ENCODE measurements at regions not wholly inside any gene's neighbourhood (a gene's known extent, or its start where the extent isn't known, plus 50 kb on each side); places are given as distances from the start of the nearest gene placed in this dataset.
"Not testable (repeated sequence)": the region's sequence is repeated elsewhere in the genome, so short reads cannot be mapped to it uniquely, and the experiment has no call there.

DNA sequence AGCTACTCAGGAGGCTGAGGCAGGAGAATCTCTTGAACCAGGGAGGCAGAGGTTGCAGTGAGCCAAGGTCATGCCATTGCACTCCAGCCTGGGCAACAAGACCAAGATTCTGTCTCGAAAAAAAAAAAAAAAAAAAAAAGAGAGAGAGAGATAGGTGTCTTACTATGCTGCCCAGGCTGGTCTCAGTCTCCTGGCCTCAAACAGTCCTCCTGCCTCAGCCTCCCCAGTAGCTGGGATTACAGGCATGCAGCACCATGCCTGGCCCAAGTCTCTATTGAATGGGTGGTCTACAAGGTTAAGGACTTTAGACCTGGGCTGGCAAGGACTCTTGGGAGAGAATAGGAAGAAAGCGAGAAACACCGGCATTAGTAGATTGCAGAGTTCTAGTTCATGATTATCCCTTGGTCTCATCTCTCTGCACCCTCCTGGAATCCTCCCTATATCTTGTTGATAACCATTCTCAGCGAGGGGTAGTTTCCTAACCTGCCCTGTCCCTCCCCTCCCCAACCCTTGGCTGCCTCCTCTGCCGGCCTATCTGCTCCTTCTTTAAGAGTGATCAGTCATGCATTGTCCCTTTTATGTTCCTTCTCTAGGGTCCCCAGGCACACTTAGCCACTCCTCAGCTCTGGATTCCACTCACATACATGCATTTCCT, 128.1 kb upstream of the MAP1LC3B2 start:
- no peak for DNase-seq (ENCODE audit: low spot score)

DNA sequence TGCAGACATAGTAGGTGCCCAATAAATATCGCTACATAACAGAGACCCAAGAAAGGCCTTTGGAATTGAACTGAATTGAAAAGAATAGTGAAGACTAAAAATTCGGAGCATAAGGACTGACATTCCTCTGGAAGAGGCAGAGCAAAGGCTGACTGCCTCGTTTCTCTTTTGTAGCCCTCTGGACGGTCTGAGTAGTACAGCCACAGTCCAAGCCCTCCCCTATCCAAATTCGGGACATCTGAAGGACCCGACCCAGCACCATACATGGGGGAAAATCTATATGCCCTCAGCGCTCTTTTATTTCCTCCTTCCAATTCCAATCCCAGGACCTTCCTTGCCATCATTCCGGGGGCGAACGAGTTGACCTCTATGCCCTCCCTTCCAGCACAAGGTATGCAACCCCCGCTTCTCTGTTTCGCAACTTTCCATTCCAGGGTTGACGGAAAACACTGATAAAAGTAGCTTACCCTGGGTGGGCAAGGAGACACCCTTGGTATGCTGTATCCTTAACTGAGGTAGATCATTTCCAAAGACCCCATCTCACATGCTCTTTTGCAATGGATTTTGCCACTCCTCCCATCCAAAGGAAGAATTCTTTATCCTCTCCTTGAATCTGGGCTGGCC, 127.4 kb upstream of the MAP1LC3B2 start:
- DNase-seq (ENCODE audit: low spot score): no peak

DNA sequence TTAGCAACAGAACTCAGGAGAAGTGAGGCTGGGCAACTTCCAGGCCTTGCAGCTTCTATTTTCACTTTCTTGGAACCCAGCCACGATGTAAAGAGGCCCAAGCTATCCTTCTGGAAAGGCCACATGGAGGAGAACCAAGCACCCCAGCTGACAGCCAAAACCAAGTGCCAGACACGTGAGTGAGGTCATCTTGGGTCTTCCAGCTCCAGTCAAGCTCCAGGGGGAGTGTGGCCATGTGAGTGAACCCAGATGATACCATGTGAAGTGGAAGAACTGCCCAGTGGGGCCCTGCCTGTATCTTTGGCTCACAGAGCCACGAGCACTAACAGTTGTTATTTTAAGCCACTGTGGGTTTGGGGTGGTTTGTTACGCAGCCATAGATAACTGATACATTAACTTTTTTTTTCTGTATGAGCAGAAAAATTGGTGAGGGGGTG, 126.8 kb upstream of the MAP1LC3B2 start:
- DNase-seq (ENCODE audit: low spot score): no peak

DNA sequence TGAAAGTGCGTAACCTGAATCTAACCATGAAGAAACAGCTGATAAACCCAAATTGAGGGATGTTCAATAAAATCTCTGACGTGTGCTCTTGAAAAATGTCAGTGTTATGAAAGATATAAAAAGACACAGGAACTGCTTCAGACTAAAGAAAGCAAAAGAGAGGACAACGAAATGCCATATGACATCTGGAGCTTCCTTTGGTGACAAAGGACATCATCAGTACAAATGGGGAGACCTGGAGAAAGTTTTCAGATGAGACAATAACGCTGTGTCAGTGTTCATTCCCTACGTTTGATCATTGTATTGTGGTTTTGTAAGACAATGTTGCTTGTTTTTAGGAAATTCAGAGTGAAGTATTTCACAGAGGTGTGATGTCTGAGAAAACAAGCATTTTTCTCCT, 125.9 kb upstream of the MAP1LC3B2 start:
- DNase-seq (ENCODE audit: low spot score): no peak

DNA sequence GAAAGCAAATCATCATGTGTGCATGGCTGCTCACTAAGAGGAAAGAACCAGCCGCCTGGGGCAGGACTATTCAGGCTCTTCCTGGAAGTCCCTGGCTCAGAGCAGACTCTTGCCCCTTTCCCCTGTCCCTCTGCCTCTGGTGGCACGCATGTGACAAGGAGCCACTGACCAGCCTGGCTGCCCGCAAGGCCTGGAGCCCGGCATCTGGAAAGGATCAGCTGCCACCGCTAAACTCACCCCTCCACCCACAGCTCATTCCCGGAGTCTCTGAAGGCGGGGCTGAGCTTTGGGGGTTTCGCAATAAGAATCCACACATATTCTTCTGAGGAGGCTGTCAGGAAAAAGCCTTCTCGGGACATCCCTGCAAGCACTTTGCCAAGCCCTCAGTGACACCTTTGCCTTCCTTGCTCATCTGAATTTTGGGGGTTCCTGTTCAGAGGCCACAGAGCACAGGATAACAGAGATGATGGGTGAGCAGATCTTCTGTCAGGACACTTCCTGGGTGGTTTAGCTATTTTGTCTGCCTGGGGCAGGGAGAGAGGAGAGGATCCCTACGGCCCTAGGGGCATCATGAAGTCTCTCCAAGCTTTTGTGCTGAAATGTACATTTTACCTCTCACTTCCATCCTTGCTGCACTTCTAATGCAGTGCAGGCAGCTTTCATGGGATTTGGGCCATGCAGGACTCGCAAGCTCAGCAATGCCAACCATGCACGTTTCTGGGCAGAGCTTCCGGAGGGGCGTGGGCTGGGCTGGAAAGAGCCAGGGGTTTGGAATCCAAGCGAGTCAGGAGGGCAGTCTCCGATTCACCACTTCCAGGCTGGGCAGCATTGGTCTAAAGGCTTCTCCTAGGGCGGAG, 124.8 kb upstream of the MAP1LC3B2 start:
- peak; percentile 72 for DNase-seq (ENCODE audit: low spot score)

DNA sequence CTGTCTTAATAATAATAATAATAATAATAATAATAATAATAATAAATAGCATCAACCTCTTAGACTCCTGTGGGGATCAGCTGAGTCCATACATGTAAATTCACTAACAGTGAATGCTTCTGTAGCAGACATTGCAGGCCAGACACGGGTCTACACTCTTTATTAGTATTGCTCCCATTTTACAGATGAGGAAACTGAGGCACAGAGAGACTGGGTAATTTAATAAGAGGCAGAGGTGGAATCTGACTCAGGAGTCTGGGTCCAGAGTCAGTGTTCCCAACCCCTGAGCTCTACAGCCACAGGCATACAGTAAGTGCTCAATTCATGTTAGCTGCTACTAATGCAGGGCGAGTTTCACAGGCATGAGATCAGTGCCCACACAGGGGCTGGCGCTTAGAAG, 123.2 kb upstream of the MAP1LC3B2 start:
- no peak for DNase-seq (ENCODE audit: low spot score)

DNA sequence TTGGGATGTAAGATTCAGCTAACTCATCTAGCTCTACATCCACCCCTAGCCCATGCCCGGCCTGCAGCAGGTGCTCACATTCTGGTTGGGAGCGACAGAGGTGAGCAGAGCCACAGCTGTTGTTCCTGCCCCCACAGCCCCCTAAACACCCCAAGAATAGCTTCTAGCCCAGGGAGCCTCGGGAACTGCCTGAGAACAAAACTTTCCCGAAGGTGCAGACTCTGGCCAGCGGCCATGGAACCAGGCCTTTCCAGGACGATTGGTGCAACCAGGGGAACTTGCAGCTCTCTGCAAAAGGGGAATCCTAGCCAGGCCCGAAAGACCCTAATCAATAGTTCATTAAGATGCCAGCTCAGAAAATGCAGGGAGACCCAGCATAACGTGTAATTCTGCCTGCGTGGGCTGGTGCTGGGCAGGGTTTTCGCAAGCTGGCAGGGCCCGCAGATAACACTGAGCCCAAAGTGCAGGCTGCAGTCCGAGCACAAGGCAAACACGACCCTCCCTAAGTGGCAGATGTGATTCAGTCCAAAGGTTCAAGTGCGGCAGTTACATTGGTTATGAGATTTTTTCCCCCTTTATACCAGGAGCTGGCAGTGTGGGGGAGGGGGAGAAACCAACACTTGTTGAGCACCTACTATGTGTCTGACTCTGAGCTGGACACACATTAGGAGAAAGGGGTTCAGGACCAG, 122.5 kb upstream of the MAP1LC3B2 start:
- DNase-seq (ENCODE audit: low spot score): no peak

DNA sequence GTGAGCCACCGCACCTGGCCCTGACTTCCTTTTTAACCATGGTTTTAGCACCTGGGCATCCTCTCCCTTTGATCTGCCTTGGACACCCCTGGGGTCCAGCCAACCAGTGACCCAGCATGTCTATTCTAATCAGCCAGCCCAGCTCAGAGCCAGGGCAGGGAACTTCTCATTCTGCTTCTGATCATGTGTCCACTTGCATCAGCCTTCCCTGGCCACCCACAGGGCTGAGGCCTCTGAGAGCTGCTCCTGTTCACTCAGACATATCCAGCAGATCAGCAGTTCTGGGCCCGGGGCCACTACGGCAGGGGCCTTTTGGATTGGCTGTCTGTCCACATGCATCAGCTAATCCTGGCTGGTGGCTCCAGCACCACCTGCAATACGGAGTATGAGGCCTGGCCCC, 117.9 kb upstream of the MAP1LC3B2 start:
- DNase-seq (ENCODE audit: low spot score): no peak

DNA sequence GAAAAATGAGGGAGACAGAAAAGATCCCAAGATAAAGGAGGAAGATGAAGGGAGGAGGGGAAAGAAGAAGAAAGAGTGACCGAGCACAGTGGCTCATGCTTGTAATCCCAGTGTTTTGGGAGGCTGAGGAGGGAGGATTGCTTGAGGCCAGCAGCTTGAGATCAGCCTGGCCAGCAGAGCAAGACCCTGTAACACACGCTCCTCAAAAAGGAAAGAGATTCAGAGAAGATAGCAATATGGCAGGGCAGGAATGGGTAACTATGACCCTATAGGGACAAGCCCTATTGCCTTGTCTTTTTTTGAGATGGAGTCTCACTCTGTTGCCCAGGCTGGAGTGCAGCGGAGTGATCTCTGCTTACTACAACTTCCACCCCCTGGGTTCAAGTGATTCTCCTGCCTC, 116.9 kb upstream of the MAP1LC3B2 start:
- DNase-seq (ENCODE audit: low spot score): no peak

DNA sequence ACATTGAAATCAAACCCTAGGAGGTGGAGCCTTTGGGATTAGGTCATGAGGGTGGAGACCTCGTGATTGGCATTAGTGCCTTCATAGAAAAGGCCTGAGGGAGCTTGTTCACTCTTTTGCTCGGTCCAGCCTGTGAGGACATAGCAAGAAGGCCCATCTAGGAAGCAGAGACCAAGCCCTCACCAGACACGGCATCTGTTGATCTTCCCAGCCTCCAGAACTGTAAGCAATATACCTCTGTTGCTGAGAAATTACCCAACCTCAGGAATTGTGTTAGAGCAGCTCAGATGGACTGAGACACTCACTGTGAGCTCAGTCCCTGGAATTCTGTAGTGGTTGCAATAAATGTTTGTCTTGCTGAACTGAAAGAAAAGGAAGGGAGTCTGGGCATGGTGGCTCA, 116.2 kb upstream of the MAP1LC3B2 start:
- no peak for DNase-seq (ENCODE audit: low spot score)

DNA sequence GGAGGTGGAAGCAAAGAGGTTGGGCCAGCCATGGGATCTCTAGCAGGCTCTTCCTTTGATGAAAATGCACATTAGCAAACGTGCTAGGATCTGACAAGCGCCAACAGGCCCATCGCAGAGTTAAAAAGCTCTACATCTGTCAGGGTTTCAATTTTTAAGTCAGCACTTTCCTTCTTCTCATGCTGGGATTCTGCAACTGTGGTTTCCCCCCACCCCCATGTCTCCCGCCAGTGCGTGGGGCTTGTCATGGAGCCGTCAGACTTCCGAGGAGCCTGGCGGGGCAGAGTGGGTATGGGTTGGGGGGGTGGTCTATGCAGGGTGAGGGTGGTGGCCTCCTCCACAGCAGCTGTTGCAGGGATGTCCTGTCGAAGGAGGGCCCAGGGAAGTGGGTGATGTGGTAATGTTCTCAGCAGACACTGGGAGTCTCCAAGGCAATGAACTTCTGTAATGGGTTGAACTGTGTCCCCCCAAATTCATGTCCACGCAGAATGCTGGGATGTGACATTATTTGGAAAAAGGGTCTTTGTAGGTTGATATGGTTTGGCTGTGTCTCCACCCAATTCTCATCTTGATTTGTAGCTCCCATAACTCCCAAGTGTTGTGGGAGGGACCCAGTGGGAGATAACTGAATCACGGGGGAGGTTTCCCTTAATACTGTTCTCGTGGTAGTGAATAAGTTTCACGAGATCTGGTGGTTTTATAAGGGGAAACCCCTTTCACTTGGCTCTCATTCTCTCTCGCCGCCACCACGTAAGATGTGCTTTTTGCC, 115.2 kb upstream of the MAP1LC3B2 start:
- DNase-seq (ENCODE audit: low spot score): no peak

DNA sequence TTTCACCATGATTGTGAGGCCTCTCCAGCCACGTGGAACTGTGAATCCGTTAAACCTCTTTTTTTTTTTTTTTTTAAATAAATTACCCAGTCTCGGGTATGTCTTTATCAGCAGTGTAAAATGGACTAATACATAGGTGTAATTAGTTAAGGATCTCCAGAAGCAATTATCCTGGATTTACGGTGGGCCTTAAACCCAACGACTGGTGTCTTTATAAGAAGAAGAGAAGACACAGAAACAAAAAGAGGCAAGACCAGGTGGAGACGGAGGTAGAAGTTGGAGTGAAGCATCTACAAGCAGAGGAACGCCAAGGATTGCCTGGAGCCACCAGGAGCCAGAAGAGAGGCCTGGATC, 114.6 kb upstream of the MAP1LC3B2 start:
- DNase-seq (ENCODE audit: low spot score): no peak

DNA sequence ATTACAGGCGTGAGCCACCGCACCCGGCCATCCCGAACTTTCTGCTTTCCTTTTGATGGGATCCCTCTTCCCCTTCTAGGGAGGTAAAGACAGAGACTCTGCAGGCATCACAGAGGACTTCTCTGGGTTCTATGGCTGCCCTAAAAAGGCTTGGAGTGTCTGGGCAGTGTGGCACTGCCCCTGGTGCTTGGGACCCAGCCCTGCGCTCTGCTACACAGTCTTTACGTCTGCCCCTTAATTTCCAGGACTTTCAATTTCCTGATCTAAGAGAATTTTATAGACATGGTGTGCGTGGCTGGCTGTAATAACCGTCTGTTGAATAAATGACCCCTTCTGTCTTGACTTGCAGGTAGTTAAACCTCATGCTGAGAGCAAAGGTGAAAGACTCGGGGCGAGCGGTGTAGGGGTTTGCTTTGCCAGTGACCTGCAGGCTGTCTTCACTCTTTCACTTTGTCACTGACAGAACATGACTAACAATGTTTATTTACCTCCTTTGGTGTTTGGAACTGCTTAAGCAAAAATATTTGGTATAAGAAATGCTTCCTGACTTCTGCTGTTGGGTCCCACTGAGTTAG, 110.9 kb upstream of the MAP1LC3B2 start:
- DNase-seq (ENCODE audit: low spot score): peak; percentile 17

DNA sequence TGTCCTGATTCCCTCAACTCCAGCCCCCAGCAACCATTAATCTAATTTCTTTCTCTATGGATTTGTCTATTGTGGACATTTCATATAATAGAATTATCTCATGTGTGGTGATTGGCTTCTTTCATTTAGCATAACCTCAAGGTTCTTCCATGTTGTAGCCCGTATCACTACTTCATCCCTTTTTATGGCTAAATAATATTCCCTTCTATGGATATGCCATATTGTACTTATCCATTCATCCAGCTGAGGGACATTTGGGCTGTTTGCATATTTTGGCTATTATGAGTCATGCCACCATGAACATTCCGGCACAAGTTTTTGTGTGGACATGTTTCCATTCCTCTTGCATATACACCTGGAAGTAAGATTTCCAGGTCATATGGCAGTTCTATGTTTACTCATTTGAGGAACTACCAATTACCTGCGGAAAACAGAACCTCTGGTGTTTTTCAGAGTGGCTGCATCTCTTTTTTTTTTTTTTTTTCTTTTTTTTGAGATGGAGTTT, 108.7 kb upstream of the MAP1LC3B2 start:
- DNase-seq (ENCODE audit: low spot score): no peak

DNA sequence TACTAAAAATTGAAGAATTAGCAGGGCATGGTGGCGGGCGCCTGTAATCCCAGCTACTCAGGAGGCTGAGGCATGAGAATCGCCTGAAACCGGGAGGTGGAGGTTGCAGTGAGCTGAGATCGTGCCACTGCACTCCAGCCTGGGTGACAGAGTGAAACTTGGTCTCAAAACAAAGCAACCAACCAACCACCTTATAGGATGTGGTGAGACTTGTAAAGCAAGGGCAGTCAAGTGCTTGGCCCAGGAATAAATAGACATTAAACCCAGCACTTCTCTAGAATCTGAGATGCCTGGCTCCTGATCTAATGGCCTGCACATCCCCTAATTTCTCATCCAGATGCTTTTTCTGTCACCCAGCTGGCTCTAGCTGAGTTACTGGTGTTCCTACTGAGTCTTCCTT, 106.2 kb upstream of the MAP1LC3B2 start:
- DNase-seq (ENCODE audit: low spot score): not testable (repeated sequence)

DNA sequence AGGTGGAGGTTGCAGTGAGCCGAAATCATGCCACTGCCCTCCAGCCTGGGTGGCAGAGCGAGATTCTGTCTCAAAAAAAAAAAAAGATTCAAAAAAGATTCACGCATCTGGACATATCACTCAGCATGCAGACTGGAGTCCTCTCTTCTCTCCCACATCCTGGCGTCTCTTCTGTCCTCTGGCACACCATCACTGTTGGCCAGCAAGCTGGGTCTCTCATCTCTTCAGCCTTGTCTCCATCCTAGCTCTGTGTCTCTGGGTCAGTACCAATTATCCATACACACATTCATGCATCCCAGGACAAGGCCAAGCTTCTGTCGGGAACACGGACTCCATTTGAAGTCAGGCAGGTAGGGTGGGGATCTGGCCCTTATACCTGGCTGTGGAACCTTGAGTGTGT, 105.5 kb upstream of the MAP1LC3B2 start:
- no peak for DNase-seq (ENCODE audit: low spot score)

DNA sequence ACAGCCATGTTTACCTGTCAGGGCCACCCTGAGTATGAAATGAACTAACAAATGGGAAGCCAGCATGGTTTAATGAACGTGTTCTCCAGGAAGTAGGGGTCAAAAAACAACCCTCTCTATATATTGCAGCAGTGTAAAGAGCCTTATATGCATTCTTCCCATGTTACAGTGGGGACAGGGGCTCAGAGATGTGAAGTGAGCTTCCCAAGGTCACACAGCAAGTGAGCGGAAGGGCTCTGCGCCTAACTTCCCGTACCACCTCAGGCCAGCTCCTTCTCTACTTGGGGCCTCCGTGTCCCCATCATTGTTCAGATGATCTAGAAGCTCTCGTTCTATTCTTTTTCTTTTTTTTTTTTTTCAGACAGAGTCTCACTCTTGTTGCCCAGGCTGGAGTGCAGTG, 105.1 kb upstream of the MAP1LC3B2 start:
- no peak for DNase-seq (ENCODE audit: low spot score)

DNA sequence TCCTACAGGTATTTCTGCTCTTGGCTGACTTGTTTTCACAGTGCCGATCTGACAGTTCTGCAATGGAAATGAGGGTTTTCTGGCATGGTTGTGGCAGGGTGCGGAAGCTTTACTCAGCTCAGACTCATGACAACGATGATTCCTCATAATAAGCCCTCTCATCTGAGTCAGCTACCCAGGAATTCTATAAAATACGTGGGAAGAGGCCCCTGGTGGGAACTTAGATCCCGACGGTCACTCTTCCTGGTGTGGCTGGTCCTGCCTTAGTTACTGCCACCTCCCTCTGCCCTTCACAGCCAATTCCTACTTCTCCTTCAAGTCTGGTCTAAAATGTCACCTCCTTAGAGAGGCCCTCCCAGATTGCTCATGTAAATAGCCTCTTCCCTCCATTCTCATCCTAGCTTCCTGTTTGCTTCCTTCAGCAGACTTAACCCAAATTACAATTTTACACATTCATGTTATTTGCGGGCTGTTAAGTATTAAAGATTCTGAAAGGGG, 104.2 kb upstream of the MAP1LC3B2 start:
- DNase-seq (ENCODE audit: low spot score): no peak

DNA sequence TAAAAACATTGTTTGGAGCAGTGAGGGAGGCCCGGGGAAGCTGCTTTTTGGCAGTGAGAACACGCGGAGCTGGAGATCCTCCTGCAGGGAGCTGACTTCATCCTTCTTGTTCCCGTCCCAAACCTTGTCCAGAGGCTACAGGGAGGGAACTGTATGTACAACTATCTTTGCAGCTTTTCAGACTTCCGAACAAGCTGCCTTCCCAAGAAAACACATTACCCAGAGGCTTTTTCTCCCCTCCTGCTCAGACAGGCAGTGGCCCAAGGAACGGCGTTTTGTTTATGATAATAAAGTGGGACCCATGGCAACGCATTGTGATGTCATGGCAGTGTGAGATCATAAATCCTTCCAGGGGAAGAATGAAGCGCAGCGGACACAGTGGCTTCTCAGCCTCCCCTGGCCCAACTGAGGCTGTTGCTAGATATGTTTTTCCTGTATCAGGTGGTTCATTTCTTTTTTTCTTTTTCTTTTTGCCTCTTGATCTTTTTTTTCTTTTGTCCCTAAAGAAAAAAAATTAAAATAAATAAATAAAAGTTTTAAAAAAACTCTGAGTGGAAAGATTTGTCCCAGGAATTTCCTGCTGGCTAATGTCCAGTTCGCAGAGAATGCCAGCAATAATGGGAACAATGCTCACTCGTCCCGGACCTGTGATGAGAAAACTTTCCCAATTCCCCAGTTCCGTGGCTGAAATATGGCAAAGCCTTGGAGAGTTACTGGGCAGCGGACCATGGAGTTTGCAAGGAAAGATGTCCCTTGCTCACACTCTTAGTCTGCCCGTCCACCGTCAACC, 103.4 kb upstream of the MAP1LC3B2 start:
- no peak for DNase-seq (ENCODE audit: low spot score)

DNA sequence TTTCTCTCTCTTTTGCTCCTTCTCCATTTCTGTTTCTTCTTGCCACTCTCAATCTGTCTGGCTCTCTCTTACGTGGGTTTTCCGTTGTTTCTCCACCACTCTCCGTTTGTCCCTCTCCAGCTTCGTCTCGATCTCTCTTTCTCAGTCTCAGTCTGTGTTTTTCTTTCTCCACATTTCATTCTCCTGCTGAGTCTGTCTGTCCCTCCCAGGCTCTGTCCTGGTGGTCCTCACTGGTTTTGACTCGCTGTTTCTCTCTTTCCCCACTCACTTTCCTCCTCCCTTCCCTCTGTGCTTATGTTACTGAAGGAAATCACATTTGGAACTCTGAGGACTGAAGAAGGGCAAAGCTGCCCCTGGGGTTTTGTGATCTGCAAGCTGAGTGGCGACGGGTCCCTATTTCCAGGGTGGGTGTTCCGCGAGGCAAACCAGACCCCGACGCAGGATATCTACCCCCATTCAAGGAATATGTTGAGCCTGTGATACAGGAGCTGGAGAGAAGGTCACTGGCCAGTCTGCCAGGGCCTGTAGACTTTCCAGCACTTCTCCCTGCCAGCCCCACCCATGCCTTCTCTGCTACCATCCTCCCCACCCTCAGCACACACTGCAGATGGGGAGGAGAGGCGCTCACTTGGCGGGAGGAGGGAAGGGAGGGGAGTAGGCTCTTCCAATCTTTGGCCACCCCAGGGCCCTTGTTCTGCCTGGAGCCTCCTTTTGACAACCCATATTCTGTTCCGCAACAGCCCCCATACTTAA, 102.7 kb upstream of the MAP1LC3B2 start:
- DNase-seq (ENCODE audit: low spot score): no peak

All from iPS-NIHi11 (cell line).